ENCODE measurements at regions not wholly inside any gene's neighbourhood (a gene's known extent, or its start where the extent isn't known, plus 50 kb on each side); places are given as distances from the start of the nearest gene placed in this dataset.

GRCh38 chr2:133680343-133681049 lies 112.2 kb upstream of the NCKAP5 start:
- Mint-ChIP-seq H3K4me3 (no peak overlapping the region), H3K9me3 (ENCODE audit: low read depth) (no peaks in the 10 kb centered on the region), H3K27ac (no peak overlapping the region), H3K4me1 (ENCODE audit: low read depth) (no peaks in the 10 kb centered on the region), H3K27me3 (peaks cover 3% of the 10 kb centered on the region), H3K36me3 (no peaks in the 10 kb centered on the region)

GRCh38 chr2:133682347-133682746 lies 114.1 kb upstream of the NCKAP5 start:
- no peaks in the 10 kb centered on the region for H3K4me1 Mint-ChIP-seq (ENCODE audit: low read depth)
- H3K27me3 Mint-ChIP-seq, result peaks cover 2% of the 10 kb centered on the region
- H3K9me3 Mint-ChIP-seq (ENCODE audit: low read depth), result no peaks in the 10 kb centered on the region
- H3K27ac Mint-ChIP-seq, result no peak overlapping the region
- no peak overlapping the region for H3K4me3 Mint-ChIP-seq
- no peaks in the 10 kb centered on the region for H3K36me3 Mint-ChIP-seq

GRCh38 chr2:133682906-133683305 lies 114.6 kb upstream of the NCKAP5 start:
- no peaks in the 10 kb centered on the region for H3K4me1 Mint-ChIP-seq (ENCODE audit: low read depth)
- H3K9me3 Mint-ChIP-seq (ENCODE audit: low read depth), result no peaks in the 10 kb centered on the region
- H3K36me3 Mint-ChIP-seq, result no peaks in the 10 kb centered on the region
- H3K4me3 Mint-ChIP-seq, result no peak overlapping the region
- H3K27ac Mint-ChIP-seq, result no peak overlapping the region
- H3K27me3 Mint-ChIP-seq, result peaks cover 2% of the 10 kb centered on the region

GRCh38 chr2:133685636-133686215 lies 117.5 kb upstream of the NCKAP5 start:
- Mint-ChIP-seq H3K27ac (no peak overlapping the region), H3K9me3 (ENCODE audit: low read depth) (no peaks in the 10 kb centered on the region), H3K4me3 (no peak overlapping the region), H3K36me3 (no peaks in the 10 kb centered on the region), H3K4me1 (ENCODE audit: low read depth) (no peaks in the 10 kb centered on the region), H3K27me3 (peaks cover 2% of the 10 kb centered on the region)

- Mint-ChIP-seq H3K27ac (no peak overlapping the region), H3K4me1 (ENCODE audit: low read depth) (no peaks in the 10 kb centered on the region), H3K36me3 (no peaks in the 10 kb centered on the region), H3K4me3 (no peak overlapping the region), H3K27me3 (peaks cover 3% of the 10 kb centered on the region), H3K9me3 (ENCODE audit: low read depth) (no peaks in the 10 kb centered on the region)
Measured at GRCh38 chr2:133690780-133691179, 122.5 kb upstream of the NCKAP5 start.

- H3K36me3 Mint-ChIP-seq, result no peaks in the 10 kb centered on the region
- no peak overlapping the region for H3K27ac Mint-ChIP-seq
- peaks cover 3% of the 10 kb centered on the region for H3K27me3 Mint-ChIP-seq
- no peak overlapping the region for H3K4me3 Mint-ChIP-seq
- no peaks in the 10 kb centered on the region for H3K9me3 Mint-ChIP-seq (ENCODE audit: low read depth)
- no peaks in the 10 kb centered on the region for H3K4me1 Mint-ChIP-seq (ENCODE audit: low read depth)
Measured at GRCh38 chr2:133691336-133691735, 123.1 kb upstream of the NCKAP5 start.

GRCh38 chr2:133705287-133705686 lies 137.0 kb upstream of the NCKAP5 start:
- no peaks in the 10 kb centered on the region for H3K4me1 Mint-ChIP-seq (ENCODE audit: low read depth)
- peaks cover 5% of the 10 kb centered on the region for H3K9me3 Mint-ChIP-seq (ENCODE audit: low read depth)
- H3K27ac Mint-ChIP-seq, result no peak overlapping the region
- no peak overlapping the region for H3K4me3 Mint-ChIP-seq
- H3K27me3 Mint-ChIP-seq, result no peaks in the 10 kb centered on the region
- no peaks in the 10 kb centered on the region for H3K36me3 Mint-ChIP-seq

- H3K4me3 Mint-ChIP-seq, result no peak overlapping the region
- no peak overlapping the region for H3K27ac Mint-ChIP-seq
- no peaks in the 10 kb centered on the region for H3K4me1 Mint-ChIP-seq (ENCODE audit: low read depth)
- H3K9me3 Mint-ChIP-seq (ENCODE audit: low read depth), result peaks cover 5% of the 10 kb centered on the region
- H3K27me3 Mint-ChIP-seq, result peaks cover 4% of the 10 kb centered on the region
- H3K36me3 Mint-ChIP-seq, result no peaks in the 10 kb centered on the region
Measured at GRCh38 chr2:133710613-133711012, 142.3 kb upstream of the NCKAP5 start.

GRCh38 chr2:133711201-133711600 lies 142.9 kb upstream of the NCKAP5 start:
- H3K4me3 Mint-ChIP-seq, result no peak overlapping the region
- no peaks in the 10 kb centered on the region for H3K36me3 Mint-ChIP-seq
- no peak overlapping the region for H3K27ac Mint-ChIP-seq
- H3K4me1 Mint-ChIP-seq (ENCODE audit: low read depth), result no peaks in the 10 kb centered on the region
- H3K27me3 Mint-ChIP-seq, result peaks cover 4% of the 10 kb centered on the region
- peaks cover 5% of the 10 kb centered on the region for H3K9me3 Mint-ChIP-seq (ENCODE audit: low read depth)

- Mint-ChIP-seq H3K9me3 (ENCODE audit: low read depth) (peaks cover 5% of the 10 kb centered on the region), H3K27ac (no peak overlapping the region), H3K4me1 (ENCODE audit: low read depth) (no peaks in the 10 kb centered on the region), H3K36me3 (no peaks in the 10 kb centered on the region), H3K27me3 (peaks cover 4% of the 10 kb centered on the region), H3K4me3 (no peak overlapping the region)
Measured at GRCh38 chr2:133711806-133712205, 143.5 kb upstream of the NCKAP5 start.

- H3K27ac Mint-ChIP-seq, result no peak overlapping the region
- H3K4me3 Mint-ChIP-seq, result no peak overlapping the region
- no peaks in the 10 kb centered on the region for H3K36me3 Mint-ChIP-seq
- H3K9me3 Mint-ChIP-seq (ENCODE audit: low read depth), result peaks cover 5% of the 10 kb centered on the region
- H3K27me3 Mint-ChIP-seq, result peaks cover 4% of the 10 kb centered on the region
- H3K4me1 Mint-ChIP-seq (ENCODE audit: low read depth), result no peaks in the 10 kb centered on the region
Measured at GRCh38 chr2:133712369-133712768, 144.1 kb upstream of the NCKAP5 start.

GRCh38 chr2:133713049-133713580 lies 144.9 kb upstream of the NCKAP5 start:
- no peak overlapping the region for H3K4me3 Mint-ChIP-seq
- no peak overlapping the region for H3K27ac Mint-ChIP-seq
- H3K27me3 Mint-ChIP-seq, result peaks cover 4% of the 10 kb centered on the region
- H3K36me3 Mint-ChIP-seq, result no peaks in the 10 kb centered on the region
- H3K9me3 Mint-ChIP-seq (ENCODE audit: low read depth), result peaks cover 5% of the 10 kb centered on the region
- no peaks in the 10 kb centered on the region for H3K4me1 Mint-ChIP-seq (ENCODE audit: low read depth)

- Mint-ChIP-seq H3K4me3 (no peak overlapping the region), H3K27me3 (peaks cover 6% of the 10 kb centered on the region), H3K27ac (no peak overlapping the region), H3K36me3 (no peaks in the 10 kb centered on the region), H3K4me1 (ENCODE audit: low read depth) (no peaks in the 10 kb centered on the region), H3K9me3 (ENCODE audit: low read depth) (no peaks in the 10 kb centered on the region)
Measured at GRCh38 chr2:133716166-133716565, 147.9 kb upstream of the NCKAP5 start.

GRCh38 chr2:133717497-133717896 lies 149.2 kb upstream of the NCKAP5 start:
- Mint-ChIP-seq H3K27me3 (peaks cover 5% of the 10 kb centered on the region), H3K36me3 (no peaks in the 10 kb centered on the region), H3K27ac (no peak overlapping the region), H3K4me3 (no peak overlapping the region), H3K9me3 (ENCODE audit: low read depth) (no peaks in the 10 kb centered on the region), H3K4me1 (ENCODE audit: low read depth) (no peaks in the 10 kb centered on the region)

- Mint-ChIP-seq H3K27me3 (peaks cover 1% of the 10 kb centered on the region), H3K4me3 (no peak overlapping the region), H3K9me3 (ENCODE audit: low read depth) (no peaks in the 10 kb centered on the region), H3K27ac (no peak overlapping the region), H3K36me3 (no peaks in the 10 kb centered on the region), H3K4me1 (ENCODE audit: low read depth) (no peaks in the 10 kb centered on the region)
Measured at GRCh38 chr2:133718688-133719201, 150.5 kb upstream of the NCKAP5 start.
